Activated naive CD8-positive, alpha-beta T cell treated with anti-CD3 and anti-CD28 coated beads for 36 hours (primary cell): ENCODE measurements at regions not wholly inside any gene's neighbourhood (a gene's known extent, or its start where the extent isn't known, plus 50 kb on each side); places are given as distances from the start of the nearest gene placed in this dataset.

ENCODE experiments used
- DNase-seq: peaks from one replicate; pipeline ENCODE4 v3.0.0; 2021
- H3K27ac Mint-ChIP-seq: one replicate; pipeline ENCODE4 v1.8.0; 2022; ENCODE audit warnings: mild to moderate bottlenecking, moderate library complexity, mixed read lengths
- H3K27me3 Mint-ChIP-seq: one replicate; pipeline ENCODE4 v1.8.0; 2022; ENCODE audit warnings: mild to moderate bottlenecking, mixed read lengths
- H3K36me3 Mint-ChIP-seq: one replicate; pipeline ENCODE4 v1.8.0; 2021; ENCODE audit warnings: mild to moderate bottlenecking, mixed read lengths
- H3K4me1 Mint-ChIP-seq: one replicate; pipeline ENCODE4 v1.8.0; 2021; ENCODE audit warnings: mixed read lengths
- H3K4me3 Mint-ChIP-seq: one replicate; pipeline ENCODE4 v1.8.0; 2022; ENCODE audit warnings: mild to moderate bottlenecking, moderate library complexity, mixed read lengths
- H3K9me3 Mint-ChIP-seq: one replicate; pipeline ENCODE4 v1.8.0; 2022; ENCODE audit warnings: mixed read lengths

DNA sequence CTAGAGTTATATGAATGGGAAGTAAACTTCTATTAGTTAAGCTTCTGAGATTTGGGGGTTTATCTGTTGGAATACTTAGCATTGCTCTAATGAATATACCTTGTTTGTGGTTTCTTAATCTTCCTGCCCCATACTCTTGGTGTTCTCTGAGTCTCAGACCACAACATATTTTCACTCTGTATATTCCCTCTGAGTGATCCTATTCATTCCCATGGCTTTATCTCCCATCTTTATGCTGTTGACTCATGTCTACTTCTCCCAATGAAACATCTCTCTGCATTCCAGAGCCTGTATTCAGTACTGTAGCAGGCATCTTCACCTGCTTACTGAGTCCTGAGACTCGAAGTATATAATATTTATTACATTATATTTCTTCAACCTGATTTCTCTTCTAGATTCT is 283.7 kb upstream of the MAP3K7 start:
- Mint-ChIP-seq H3K4me1 (no peaks in the 10 kb centered on the region), H3K9me3 (no peaks in the 10 kb centered on the region), H3K36me3 (no peaks in the 10 kb centered on the region), H3K27me3 (peaks cover 15% of the 10 kb centered on the region), H3K27ac (no peak overlapping the region), H3K4me3 (no peak overlapping the region)
- DNase-seq, result no peak

DNA sequence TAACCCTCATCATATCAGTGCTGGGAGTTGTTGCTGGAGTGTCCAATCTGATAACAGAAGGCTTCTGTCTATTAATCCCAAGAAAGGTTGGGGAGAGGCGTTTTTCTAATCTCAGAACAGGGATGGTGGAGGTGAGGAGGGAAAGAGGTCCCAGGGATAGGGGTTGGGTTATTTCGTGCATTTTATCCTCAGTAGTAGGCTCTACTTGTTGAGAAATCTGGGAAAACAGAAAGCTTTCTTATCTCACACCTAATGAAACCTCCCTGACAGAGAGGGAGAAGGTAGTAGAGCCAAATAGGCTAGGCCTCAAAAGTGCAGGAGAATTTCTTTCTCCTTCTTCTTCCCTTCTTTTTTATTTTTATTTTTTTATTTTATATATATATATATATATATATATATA is 281.8 kb upstream of the MAP3K7 start:
- Mint-ChIP-seq H3K4me1 (no peaks in the 10 kb centered on the region), H3K4me3 (no peak overlapping the region), H3K27me3 (peaks cover 9% of the 10 kb centered on the region), H3K36me3 (no peaks in the 10 kb centered on the region), H3K9me3 (no peaks in the 10 kb centered on the region), H3K27ac (no peak overlapping the region)
- DNase-seq, result no peak

DNA sequence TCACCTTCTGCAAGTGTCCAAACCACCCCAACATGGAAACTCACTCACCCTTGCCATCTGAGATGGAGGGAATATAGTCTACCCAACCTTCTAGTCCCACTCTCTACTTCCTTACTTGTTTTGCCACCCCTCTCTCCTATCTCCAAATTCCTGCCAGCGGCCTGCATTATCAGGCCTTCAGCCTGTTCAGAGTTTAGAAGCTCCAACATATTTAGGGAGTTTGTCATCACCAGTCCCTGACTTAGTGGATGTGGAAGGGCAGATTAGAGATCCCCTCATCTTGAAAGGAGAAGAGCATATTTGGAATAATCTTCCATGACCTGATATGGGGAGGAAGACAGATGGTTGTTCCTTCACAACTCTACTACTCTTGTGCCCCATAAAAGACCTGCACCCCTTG is 281.4 kb upstream of the MAP3K7 start:
- H3K27me3 Mint-ChIP-seq, result peaks cover 6% of the 10 kb centered on the region
- no peaks in the 10 kb centered on the region for H3K4me1 Mint-ChIP-seq
- H3K36me3 Mint-ChIP-seq, result no peaks in the 10 kb centered on the region
- DNase-seq, result no peak
- H3K9me3 Mint-ChIP-seq, result no peaks in the 10 kb centered on the region
- H3K27ac Mint-ChIP-seq, result no peak overlapping the region
- H3K4me3 Mint-ChIP-seq, result no peak overlapping the region

DNA sequence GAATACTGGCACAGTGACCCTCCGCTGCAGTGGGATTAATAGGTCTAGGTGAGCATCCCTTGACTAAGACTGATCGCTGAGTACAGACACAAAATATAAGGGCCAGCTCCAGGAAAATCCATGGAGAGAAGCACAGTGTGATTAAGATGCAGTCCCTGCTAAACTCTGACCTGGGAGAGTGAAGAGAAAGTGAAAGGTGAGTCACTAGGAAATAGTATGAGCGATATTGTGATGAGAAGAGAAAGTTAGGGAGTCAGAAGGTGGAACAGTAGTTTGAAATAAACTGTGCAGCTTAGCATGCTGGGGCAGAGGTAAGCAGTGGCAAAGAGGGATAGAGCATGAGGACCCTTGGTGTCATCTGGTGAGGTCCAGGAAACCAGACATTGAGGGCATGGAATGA is 278.6 kb upstream of the MAP3K7 start:
- Mint-ChIP-seq H3K27ac (no peak overlapping the region), H3K4me1 (peaks cover 4% of the 10 kb centered on the region), H3K36me3 (no peaks in the 10 kb centered on the region), H3K27me3 (peaks cover 18% of the 10 kb centered on the region), H3K9me3 (no peaks in the 10 kb centered on the region), H3K4me3 (no peak overlapping the region)
- no peak for DNase-seq

DNA sequence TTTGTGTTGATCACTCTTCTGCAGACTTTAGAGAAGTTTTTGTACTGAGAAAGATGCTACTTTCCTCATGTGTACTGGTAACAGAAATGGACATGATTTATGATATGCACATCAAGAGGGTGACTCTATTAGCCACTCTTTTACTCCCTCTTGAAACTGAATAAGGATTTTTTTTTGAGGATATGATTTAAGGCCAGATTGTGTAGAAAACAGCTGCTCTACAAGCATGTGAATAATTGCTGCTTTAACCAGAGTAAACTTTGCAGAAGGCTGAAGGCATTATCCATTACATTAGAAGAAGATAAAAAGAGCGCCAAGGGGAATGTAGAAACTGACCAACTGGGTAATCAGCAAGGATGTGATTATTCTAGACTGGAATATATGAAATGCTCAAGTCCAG is 276.2 kb upstream of the MAP3K7 start:
- Mint-ChIP-seq H3K9me3 (no peaks in the 10 kb centered on the region), H3K27ac (no peak overlapping the region), H3K36me3 (no peaks in the 10 kb centered on the region), H3K4me3 (no peak overlapping the region), H3K4me1 (peaks cover 4% of the 10 kb centered on the region), H3K27me3 (peaks cover 19% of the 10 kb centered on the region)
- DNase-seq, result no peak

DNA sequence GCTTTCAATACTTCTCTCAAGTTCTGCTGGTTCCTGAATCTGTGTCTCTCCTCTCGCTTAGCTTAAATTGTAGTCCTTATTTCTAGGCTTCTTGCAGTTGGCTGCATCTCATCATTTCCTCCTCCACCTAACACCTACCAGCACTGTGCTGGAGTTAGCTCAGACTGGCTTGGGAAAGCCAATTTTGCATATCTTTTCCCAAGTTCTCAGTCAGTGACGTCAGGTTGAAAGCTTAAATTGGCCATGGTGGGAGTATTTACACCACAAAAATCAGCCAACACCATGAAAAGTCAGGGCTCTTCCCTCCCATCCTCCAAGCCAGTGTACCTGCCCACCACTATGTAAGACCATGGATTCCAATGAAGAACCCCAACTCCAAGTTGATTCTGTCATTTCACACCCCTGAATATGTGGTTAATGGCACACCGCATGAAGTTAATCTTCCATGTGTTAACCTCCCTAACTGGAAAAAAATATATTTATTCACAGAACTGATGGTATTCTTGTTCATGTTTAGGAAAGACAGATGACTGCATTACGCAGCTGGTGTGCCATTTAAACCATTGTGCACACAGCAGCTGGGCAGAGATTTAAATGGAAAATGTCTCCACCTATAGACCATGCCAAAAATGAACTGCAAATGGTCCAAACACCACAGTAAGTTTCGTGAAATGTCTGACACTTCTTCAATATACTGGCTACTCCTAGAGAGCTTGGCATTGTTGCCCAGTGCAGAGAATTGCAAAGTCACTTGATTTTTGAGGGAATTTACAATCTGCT is 274.1 kb upstream of the MAP3K7 start:
- DNase-seq, result no peak
- peaks cover 23% of the 10 kb centered on the region for H3K27me3 Mint-ChIP-seq
- H3K4me3 Mint-ChIP-seq, result no peak overlapping the region
- H3K36me3 Mint-ChIP-seq, result no peaks in the 10 kb centered on the region
- H3K4me1 Mint-ChIP-seq, result peaks cover 4% of the 10 kb centered on the region
- no peaks in the 10 kb centered on the region for H3K9me3 Mint-ChIP-seq
- H3K27ac Mint-ChIP-seq, result no peak overlapping the region

DNA sequence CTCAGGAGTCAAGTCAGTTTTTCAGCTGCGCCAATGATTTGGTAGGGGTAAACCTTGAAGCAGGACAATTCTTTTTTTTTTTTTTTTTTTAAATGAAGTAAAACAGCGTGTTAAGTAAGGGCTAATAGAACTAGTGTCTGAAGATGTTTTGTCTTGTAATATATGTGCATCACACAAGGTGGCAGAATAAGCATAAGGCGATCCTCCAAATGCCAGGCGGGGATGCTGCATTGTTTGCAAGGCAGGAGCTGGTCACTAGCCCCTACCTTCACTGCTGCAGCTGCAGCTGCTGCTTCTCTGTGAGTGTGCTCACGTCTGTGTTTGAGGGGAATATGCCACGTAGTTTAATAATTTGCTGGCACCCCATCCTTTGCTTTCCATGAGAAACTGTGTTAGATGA is 272.7 kb upstream of the MAP3K7 start:
- Mint-ChIP-seq H3K36me3 (no peaks in the 10 kb centered on the region), H3K4me3 (no peak overlapping the region), H3K27ac (no peak overlapping the region), H3K27me3 (peaks cover 26% of the 10 kb centered on the region), H3K9me3 (no peaks in the 10 kb centered on the region), H3K4me1 (peaks cover 4% of the 10 kb centered on the region)
- DNase-seq, result no peak

DNA sequence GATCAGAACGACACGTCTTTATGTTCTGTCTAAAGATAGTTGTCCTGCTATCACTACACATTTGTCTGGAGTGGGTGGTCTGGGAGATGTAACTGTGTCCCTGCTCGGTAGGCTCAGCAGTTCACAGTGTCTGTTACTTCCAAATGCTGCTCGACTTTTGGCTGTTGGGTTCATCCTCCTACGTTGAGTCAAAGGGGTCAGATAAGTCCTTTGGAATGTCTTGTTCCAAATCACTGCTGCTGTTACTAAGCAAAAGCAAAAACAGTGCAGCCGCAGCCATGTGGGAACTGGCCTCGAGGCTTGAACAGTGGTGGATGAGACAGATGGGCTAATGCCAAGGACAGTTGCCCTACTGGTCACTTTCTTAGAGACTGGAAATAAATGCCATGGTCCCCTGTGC is 272.2 kb upstream of the MAP3K7 start:
- no peaks in the 10 kb centered on the region for H3K9me3 Mint-ChIP-seq
- H3K4me3 Mint-ChIP-seq, result no peak overlapping the region
- no peak overlapping the region for H3K27ac Mint-ChIP-seq
- H3K27me3 Mint-ChIP-seq, result peaks cover 29% of the 10 kb centered on the region
- no peaks in the 10 kb centered on the region for H3K36me3 Mint-ChIP-seq
- no peak for DNase-seq
- H3K4me1 Mint-ChIP-seq, result peaks cover 4% of the 10 kb centered on the region

DNA sequence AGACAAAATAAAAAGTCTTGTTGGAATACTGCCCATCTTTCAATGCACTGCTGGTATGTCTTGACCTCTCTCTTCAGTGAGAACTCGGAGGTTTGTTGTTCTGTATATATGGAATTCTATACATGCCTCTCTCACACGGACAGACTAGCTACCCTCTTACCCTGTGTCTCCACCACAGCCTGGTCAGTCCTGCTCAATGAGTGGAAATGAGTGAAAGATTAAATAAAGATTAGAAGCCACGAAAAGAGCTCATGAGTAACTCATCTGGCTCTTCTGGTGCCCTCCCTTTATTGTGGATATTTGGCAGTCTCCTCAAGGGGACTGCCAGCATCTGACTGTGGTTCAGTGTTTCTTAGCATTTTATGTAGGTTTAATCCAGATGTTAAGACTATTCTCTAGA is 262.8 kb upstream of the MAP3K7 start:
- H3K9me3 Mint-ChIP-seq, result no peaks in the 10 kb centered on the region
- peaks cover 27% of the 10 kb centered on the region for H3K27me3 Mint-ChIP-seq
- no peak for DNase-seq
- no peaks in the 10 kb centered on the region for H3K4me1 Mint-ChIP-seq
- no peak overlapping the region for H3K27ac Mint-ChIP-seq
- no peaks in the 10 kb centered on the region for H3K36me3 Mint-ChIP-seq
- H3K4me3 Mint-ChIP-seq, result no peak overlapping the region

DNA sequence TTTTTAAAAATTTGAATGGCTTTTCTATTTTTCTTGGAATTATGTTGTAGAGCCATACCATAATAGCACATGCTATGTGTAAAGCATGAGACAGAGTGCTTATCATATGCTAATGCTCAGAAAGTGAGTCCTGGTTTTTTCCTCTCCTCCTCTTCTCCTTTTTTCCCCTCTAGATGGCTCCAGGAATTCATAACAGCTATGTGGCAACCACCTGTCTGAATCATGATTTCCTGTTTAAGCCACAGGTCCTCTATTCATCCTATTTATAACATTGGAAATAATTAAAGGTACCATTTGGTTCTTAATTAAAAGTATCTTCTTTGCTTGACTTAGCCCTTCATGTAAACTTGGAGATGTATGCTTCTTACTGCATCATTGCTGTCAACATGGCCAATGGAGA is 260.0 kb upstream of the MAP3K7 start:
- Mint-ChIP-seq H3K9me3 (no peaks in the 10 kb centered on the region), H3K27ac (no peak overlapping the region)

DNA sequence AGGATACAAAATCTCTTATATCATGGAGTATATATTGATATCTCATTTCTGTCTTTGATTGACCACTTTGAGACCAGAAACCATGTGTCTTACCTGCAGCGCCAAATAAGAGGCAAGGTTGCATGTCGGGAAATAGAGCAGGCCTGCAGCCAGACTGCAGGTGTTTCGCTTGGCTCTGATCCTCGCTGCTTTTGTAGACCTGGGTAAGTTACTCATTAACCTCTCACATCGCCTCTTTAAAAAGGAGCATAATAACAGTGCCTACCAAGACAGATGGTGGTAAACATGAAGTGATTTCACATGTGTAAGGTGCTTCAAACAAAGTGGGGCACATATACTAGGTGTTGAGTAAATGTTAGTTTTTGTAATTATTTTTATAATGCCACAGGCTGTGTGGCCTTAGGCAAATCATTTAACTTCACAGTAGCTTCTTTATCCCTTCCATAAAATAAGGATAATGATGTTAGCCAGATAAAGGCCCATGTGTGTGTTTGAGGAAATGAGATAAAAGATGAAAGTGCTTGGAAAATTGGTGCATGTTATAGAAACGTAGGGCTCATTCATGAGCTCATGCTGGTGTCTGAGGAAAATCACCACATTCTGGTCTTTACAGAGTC is 248.8 kb upstream of the MAP3K7 start:
- Mint-ChIP-seq H3K4me1 (no peaks in the 10 kb centered on the region), H3K27me3 (peaks cover 16% of the 10 kb centered on the region), H3K27ac (no peak overlapping the region), H3K9me3 (no peaks in the 10 kb centered on the region), H3K4me3 (no peak overlapping the region), H3K36me3 (no peaks in the 10 kb centered on the region)
- no peak for DNase-seq

More for the DNA sequence above, 260.0 kb upstream of the MAP3K7 start:
- Mint-ChIP-seq H3K4me3 (no peak overlapping the region), H3K36me3 (no peaks in the 10 kb centered on the region), H3K27me3 (peaks cover 16% of the 10 kb centered on the region), H3K4me1 (no peaks in the 10 kb centered on the region)
- no peak for DNase-seq

DNA sequence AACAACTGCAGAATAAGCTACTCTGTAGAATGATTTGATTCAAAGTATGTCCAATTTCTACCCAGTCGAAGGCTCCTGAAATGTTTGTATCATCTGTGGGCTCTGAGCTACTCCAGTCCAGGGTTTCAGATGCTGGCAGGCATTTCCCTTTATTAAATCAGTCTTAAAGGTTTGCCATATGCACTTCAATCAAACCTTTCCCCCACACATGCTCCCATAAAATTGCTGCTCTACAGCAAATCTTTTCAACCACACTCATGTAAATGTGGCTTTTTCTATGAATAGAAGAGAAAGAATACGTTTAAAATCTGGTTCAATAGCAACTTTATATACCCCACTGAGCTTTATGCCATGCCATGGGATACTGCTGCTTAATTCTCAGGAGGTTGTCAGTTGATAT is 242.4 kb upstream of the MAP3K7 start:
- H3K27me3 Mint-ChIP-seq, result peaks cover 11% of the 10 kb centered on the region
- no peaks in the 10 kb centered on the region for H3K4me1 Mint-ChIP-seq
- no peak overlapping the region for H3K4me3 Mint-ChIP-seq
- H3K36me3 Mint-ChIP-seq, result no peaks in the 10 kb centered on the region
- H3K9me3 Mint-ChIP-seq, result no peaks in the 10 kb centered on the region
- H3K27ac Mint-ChIP-seq, result no peak overlapping the region
- no peak for DNase-seq

DNA sequence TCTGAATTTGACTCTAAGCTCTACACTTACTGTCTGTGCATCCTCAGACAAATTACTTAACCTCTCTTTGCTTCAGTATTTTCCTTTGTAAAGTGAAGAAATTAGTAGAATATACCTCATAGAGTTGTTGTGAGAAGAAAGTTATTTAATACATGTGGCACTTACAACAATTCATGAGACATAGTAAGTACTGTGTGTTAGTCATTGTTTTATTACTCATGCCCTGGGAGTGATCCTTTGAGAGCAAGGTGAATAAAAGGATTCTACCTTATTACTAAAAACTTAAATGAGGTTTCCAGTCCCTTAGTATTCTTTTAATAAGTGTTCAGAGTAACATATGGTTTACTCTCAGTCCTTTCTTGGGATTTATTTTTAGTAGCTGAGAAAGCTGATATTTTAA is 233.6 kb upstream of the MAP3K7 start:
- no peak overlapping the region for H3K27ac Mint-ChIP-seq
- DNase-seq, result no peak
- no peaks in the 10 kb centered on the region for H3K4me1 Mint-ChIP-seq
- no peaks in the 10 kb centered on the region for H3K36me3 Mint-ChIP-seq
- no peak overlapping the region for H3K4me3 Mint-ChIP-seq
- H3K9me3 Mint-ChIP-seq, result no peaks in the 10 kb centered on the region
- peaks cover 9% of the 10 kb centered on the region for H3K27me3 Mint-ChIP-seq

DNA sequence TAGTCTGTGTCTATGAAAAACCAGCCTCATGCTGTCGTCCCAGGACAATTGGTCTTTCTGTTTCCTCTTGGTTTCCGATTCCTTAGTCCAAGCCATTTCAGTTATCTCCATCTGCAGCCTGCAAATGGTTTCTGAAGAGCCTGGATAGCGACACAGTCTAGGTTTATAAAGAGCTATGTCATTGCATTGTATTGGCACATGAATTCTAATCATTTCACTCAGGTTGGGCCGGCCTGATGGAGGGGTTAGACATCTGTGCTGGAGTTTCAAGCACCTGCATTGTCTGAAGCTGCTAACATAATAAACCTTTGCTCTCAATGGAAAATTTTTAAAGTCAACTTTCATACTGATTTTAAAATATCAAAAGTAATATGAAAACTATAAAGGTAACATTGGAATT is 232.6 kb upstream of the MAP3K7 start:
- H3K9me3 Mint-ChIP-seq, result peaks cover 3% of the 10 kb centered on the region
- H3K4me1 Mint-ChIP-seq, result no peaks in the 10 kb centered on the region
- H3K36me3 Mint-ChIP-seq, result no peaks in the 10 kb centered on the region
- no peak overlapping the region for H3K27ac Mint-ChIP-seq
- no peak overlapping the region for H3K4me3 Mint-ChIP-seq
- peaks cover 9% of the 10 kb centered on the region for H3K27me3 Mint-ChIP-seq
- DNase-seq, result no peak

DNA sequence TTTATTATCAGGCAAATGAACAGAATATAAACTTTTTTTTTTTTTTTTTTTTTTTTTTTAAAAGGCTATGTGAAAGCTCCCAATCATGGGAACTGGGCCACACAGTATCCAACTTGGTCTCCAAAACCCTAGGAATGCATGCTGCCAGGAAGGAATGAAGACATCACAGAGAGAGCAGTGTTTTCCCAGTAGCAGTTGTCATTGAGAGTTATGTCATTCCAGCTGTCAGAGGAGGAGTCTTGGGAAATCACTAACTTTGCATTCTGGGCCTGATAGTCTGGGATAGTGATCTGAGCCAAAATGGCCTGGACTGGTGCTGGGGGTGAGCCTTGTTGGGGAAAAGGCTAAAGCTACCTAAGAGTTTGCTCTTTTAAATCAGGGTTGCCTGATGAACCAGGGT is 231.3 kb upstream of the MAP3K7 start:
- H3K4me1 Mint-ChIP-seq, result no peaks in the 10 kb centered on the region
- peaks cover 3% of the 10 kb centered on the region for H3K9me3 Mint-ChIP-seq
- DNase-seq, result no peak
- H3K36me3 Mint-ChIP-seq, result no peaks in the 10 kb centered on the region
- no peak overlapping the region for H3K4me3 Mint-ChIP-seq
- peaks cover 9% of the 10 kb centered on the region for H3K27me3 Mint-ChIP-seq
- H3K27ac Mint-ChIP-seq, result no peak overlapping the region

DNA sequence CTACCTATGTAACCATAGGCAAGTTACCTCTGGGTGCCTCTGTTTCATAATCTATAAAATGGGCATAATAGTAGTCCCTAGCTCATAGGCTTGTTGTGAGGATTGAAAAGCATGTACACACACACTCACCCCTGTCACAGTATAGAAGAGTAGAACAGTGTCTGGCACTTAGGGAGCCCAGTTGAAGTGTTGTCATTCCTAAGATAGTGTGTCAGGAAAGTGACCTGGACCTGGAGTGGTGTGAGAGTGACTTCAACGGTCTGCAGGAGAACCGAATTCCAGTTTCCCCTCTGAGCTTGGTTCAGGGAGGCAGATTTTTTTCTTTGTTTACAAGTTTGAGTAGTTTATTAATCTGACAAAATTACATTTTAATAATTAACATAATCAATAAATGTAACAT is 229.9 kb upstream of the MAP3K7 start:
- peaks cover 11% of the 10 kb centered on the region for H3K27me3 Mint-ChIP-seq
- no peaks in the 10 kb centered on the region for H3K4me1 Mint-ChIP-seq
- no peak for DNase-seq
- H3K36me3 Mint-ChIP-seq, result no peaks in the 10 kb centered on the region
- no peak overlapping the region for H3K27ac Mint-ChIP-seq
- H3K4me3 Mint-ChIP-seq, result no peak overlapping the region
- H3K9me3 Mint-ChIP-seq, result peaks cover 3% of the 10 kb centered on the region
